ENCODE measurements at regions not wholly inside any gene's neighbourhood (a gene's known extent, or its start where the extent isn't known, plus 50 kb on each side); places are given as distances from the start of the nearest gene placed in this dataset.

DNA sequence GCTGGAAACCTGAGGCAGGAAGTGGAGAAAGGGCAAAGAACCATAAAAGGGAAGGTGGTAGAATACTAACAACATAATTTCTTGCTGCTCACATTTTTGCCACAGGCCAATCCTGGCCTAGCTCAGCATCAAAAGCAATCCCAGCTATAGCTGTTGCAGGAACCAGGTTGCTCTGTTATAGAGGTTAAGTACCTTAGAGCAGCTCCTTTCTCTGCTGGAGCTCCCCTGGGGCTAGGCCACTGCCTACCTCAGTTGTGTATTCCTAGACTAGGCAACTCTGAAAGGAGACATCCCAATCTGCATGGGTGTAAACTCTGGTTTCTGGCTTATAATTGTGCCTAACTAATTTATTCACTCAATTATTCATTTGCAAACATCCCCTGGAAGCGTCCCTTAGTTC lies 108.4 kb downstream of the ZNF365 start:
- no peak for TF ChIP-seq EP300 (IDR thresholded peaks at IDR 0.05)
- TF ChIP-seq, protein P1, sequence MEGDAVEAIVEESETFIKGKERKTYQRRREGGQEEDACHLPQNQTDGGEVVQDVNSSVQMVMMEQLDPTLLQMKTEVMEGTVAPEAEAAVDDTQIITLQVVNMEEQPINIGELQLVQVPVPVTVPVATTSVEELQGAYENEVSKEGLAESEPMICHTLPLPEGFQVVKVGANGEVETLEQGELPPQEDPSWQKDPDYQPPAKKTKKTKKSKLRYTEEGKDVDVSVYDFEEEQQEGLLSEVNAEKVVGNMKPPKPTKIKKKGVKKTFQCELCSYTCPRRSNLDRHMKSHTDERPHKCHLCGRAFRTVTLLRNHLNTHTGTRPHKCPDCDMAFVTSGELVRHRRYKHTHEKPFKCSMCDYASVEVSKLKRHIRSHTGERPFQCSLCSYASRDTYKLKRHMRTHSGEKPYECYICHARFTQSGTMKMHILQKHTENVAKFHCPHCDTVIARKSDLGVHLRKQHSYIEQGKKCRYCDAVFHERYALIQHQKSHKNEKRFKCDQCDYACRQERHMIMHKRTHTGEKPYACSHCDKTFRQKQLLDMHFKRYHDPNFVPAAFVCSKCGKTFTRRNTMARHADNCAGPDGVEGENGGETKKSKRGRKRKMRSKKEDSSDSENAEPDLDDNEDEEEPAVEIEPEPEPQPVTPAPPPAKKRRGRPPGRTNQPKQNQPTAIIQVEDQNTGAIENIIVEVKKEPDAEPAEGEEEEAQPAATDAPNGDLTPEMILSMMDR (IDR thresholded peaks at IDR 0.05), result no peak
- no peak for TF ChIP-seq POLR2A (IDR thresholded peaks at IDR 0.05)

Data from tibial nerve (tissue), 4 donors.